ENCODE measurements at regions not wholly inside any gene's neighbourhood (a gene's known extent, or its start where the extent isn't known, plus 50 kb on each side); places are given as distances from the start of the nearest gene placed in this dataset.

- no peak for TF ChIP-seq PCBP1 (IDR thresholded peaks at IDR 0.05; ENCODE audit: borderline replicate concordance, low read depth, low read length)
- TF ChIP-seq CERS6 (CRISPR knock-in tag; IDR thresholded peaks at IDR 0.05) = no peak
- no peak for TF ChIP-seq GTF3A (CRISPR knock-in tag; conservative IDR thresholded peaks at IDR 0.05)
- TF ChIP-seq PREB (CRISPR knock-in tag; IDR thresholded peaks at IDR 0.05) = no peak
- no peak for TF ChIP-seq HOXA7 (CRISPR knock-in tag; IDR thresholded peaks at IDR 0.05)
- no peak for TF ChIP-seq REST (IDR thresholded peaks at IDR 0.05; ENCODE audit: borderline replicate concordance in 1 of 2, low read depth in 1 of 2, low read length in 2 of 2)
- no peak for TF ChIP-seq KLF15 (CRISPR knock-in tag; IDR thresholded peaks at IDR 0.05; ENCODE audit: borderline replicate concordance)
- no peak for TF ChIP-seq IKZF5 (CRISPR knock-in tag; IDR thresholded peaks at IDR 0.05)
- no peak for TF ChIP-seq MIER3 (CRISPR knock-in tag; IDR thresholded peaks at IDR 0.05; ENCODE audit: borderline replicate concordance)
- no peak for TF ChIP-seq IKZF4 (CRISPR knock-in tag; IDR thresholded peaks at IDR 0.05; ENCODE audit: borderline replicate concordance, low read depth, not compliant biosample characterization)
- TF ChIP-seq ZNF839 (CRISPR knock-in tag; IDR thresholded peaks at IDR 0.05; ENCODE audit: borderline replicate concordance) = no peak
- no peak for TF ChIP-seq CEBPB (IDR thresholded peaks at IDR 0.05; ENCODE audit: borderline replicate concordance, low read depth, low read length)
- no peak for TF ChIP-seq MYC (CRISPR knock-in tag; IDR thresholded peaks at IDR 0.05; ENCODE audit: borderline replicate concordance)
Observed at GRCh38 chr1:106921186-106921585, 135.3 kb upstream of the PRMT6 start (continued).
